ENCODE measurements at regions not wholly inside any gene's neighbourhood (a gene's known extent, or its start where the extent isn't known, plus 50 kb on each side); places are given as distances from the start of the nearest gene placed in this dataset.

GRCh38 chr4:156242390-156242789 lies 288.7 kb upstream of the CTSO start:
- no peaks in the 10 kb centered on the region for H3K4me1 ChIP-seq (ENCODE audit: control insufficient read depth, insufficient read depth, low read length)
- no peak overlapping the region for H3K4ac ChIP-seq (ENCODE audit: low read depth, low read length)
- TF ChIP-seq USF2 (IDR thresholded peaks at IDR 0.05; ENCODE audit: low read depth, low read length) (no peak), MAZ (IDR thresholded peaks at IDR 0.05; ENCODE audit: borderline replicate concordance, low read depth, low read length) (no peak), CTCF (conservative IDR thresholded peaks at IDR 0.05; ENCODE audit: low read depth, low read length) (no peak)
- H3K36me3 ChIP-seq (ENCODE audit: control insufficient read depth, insufficient read depth, low read length) = no peaks in the 10 kb centered on the region
- no peak overlapping the region for H2BK15ac ChIP-seq (ENCODE audit: low read depth, low read length)
- H2AFZ ChIP-seq (replicated peaks; ENCODE audit: low read length, poor library complexity) = no peak overlapping the region
- in situ Hi-C loops (cut with MboI; ENCODE audit: low sequenced_read_pairs) (no loop called here), intact Hi-C loops (cut with micrococcal nuclease) (no loop called here), dilution Hi-C loops (cut with HindIII; ENCODE audit: low sequenced_read_pairs, unreplicated experiment) (no loop called here)
- H3K18ac ChIP-seq (ENCODE audit: low read depth, low read length) = no peak overlapping the region
- H4K20me1 ChIP-seq (ENCODE audit: insufficient read depth, low read length) = no peaks in the 10 kb centered on the region
- no TSS peak for BruUV-seq (replicated peaks)
- no peak overlapping the region for H3K4me3 ChIP-seq (ENCODE audit: insufficient read depth, low read depth, low read length)
- no peak overlapping the region for H3K23ac ChIP-seq (ENCODE audit: low read depth, low read length)
- no peak overlapping the region for H4K5ac ChIP-seq (ENCODE audit: low read depth, low read length)
- H2BK120ac ChIP-seq (ENCODE audit: low read depth, low read length) = no peak overlapping the region
- no peaks in the 10 kb centered on the region for H3K9me3 ChIP-seq (ENCODE audit: control insufficient read depth, insufficient read depth, low read length)
- H2BK5ac ChIP-seq (ENCODE audit: low read depth, low read length, poor library complexity, severe bottlenecking) = no peak overlapping the region
- no peak overlapping the region for H2BK20ac ChIP-seq (ENCODE audit: low read depth, low read length)
- H4K8ac ChIP-seq (ENCODE audit: low read depth in 2 of 2, low read length in 2 of 2) = no peak overlapping the region
- no CpG with 5 or more reads among the region's 4 CpGs for WGBS, 2 experiments (ENCODE audit: extremely low coverage in 2 of 2, insufficient read length in 1 of 2)
- H3K4me2 ChIP-seq (ENCODE audit: low read depth, low read length) = no peak overlapping the region
- H3K9me1 ChIP-seq (ENCODE audit: insufficient read depth, low read length) = no peaks in the 10 kb centered on the region
- no peak overlapping the region for H2AK9ac ChIP-seq (replicated peaks; ENCODE audit: low read depth, low read length, poor library complexity)
- H3K79me1 ChIP-seq (ENCODE audit: low read depth in 1 of 2, low read length in 2 of 2) = no peaks in the 10 kb centered on the region
- no peak for DNase-seq
- no peaks in the 10 kb centered on the region for H3K27me3 ChIP-seq (ENCODE audit: control insufficient read depth, insufficient read depth, low read length)
- no peak for ATAC-seq (ENCODE audit: low read depth)
- H3K14ac ChIP-seq (replicated peaks; ENCODE audit: low read depth, low read length) = no peak overlapping the region
- no peak overlapping the region for H3K27ac ChIP-seq (ENCODE audit: insufficient read depth, low read length)
- no peak overlapping the region for H2AK5ac ChIP-seq (ENCODE audit: low read depth, low read length)
- CTCF ChIA-PET = no interaction called here
- no peak overlapping the region for H3K56ac ChIP-seq (ENCODE audit: extremely low read depth, insufficient read depth, low read length)
- POLR2A ChIA-PET (ENCODE audit: unreplicated experiment) = no interaction called here
- H4K91ac ChIP-seq (ENCODE audit: insufficient read depth, low read depth, low read length) = no peak overlapping the region
- no peak overlapping the region for H3K9ac ChIP-seq (ENCODE audit: low read depth, low read length)
